B cell (primary cell): ENCODE measurements at regions not wholly inside any gene's neighbourhood (a gene's known extent, or its start where the extent isn't known, plus 50 kb on each side); places are given as distances from the start of the nearest gene placed in this dataset.

Experiments
- CTCF ChIP-seq: fragments of 200-600 bp; IDR thresholded peaks from one replicate; pipeline ENCODE4 v1.8.0; 2022; ENCODE audit warnings: antibody characterized with exemption, mild to moderate bottlenecking
- EZH2 ChIP-seq: IDR thresholded peaks from 2 replicates; pipeline ENCODE4 v1.6.1; 2012; ENCODE audit warnings: borderline replicate concordance, low read depth, mild to moderate bottlenecking, moderate library complexity, low read length; ENCODE audit not compliant: insufficient read depth, poor library complexity, severe bottlenecking

GRCh38 chr2:44109166-44109565 lies 59.5 kb upstream of the PPM1B start:
- TF ChIP-seq CTCF (no peak), EZH2 (no peak)
